ENCODE measurements at regions not wholly inside any gene's neighbourhood (a gene's known extent, or its start where the extent isn't known, plus 50 kb on each side); places are given as distances from the start of the nearest gene placed in this dataset.
A peak's percentile ranks its signal among the peaks of the same experiment; 100 is the strongest.
"Not testable (repeated sequence)": the region's sequence is repeated elsewhere in the genome, so short reads cannot be mapped to it uniquely, and the experiment has no call there.

- no peak for DNase-seq
- Histone ChIP-seq H3K9me3 (peaks cover 0 to 10% (median 0%) of the 10 kb centered on the region in 8 donors), H3K4me1 (no peaks in the 10 kb centered on the region), H3K4me3 (no peak overlapping the region), H3K27me3 (replicated peaks in 1 of 7) (no peaks in the 10 kb centered on the region), H3K36me3 (no peaks in the 10 kb centered on the region), H3K27ac (no peak overlapping the region)
- TF ChIP-seq POLR2AphosphoS5 (IDR thresholded peaks at IDR 0.05) = no peak
- TF ChIP-seq, protein P1, sequence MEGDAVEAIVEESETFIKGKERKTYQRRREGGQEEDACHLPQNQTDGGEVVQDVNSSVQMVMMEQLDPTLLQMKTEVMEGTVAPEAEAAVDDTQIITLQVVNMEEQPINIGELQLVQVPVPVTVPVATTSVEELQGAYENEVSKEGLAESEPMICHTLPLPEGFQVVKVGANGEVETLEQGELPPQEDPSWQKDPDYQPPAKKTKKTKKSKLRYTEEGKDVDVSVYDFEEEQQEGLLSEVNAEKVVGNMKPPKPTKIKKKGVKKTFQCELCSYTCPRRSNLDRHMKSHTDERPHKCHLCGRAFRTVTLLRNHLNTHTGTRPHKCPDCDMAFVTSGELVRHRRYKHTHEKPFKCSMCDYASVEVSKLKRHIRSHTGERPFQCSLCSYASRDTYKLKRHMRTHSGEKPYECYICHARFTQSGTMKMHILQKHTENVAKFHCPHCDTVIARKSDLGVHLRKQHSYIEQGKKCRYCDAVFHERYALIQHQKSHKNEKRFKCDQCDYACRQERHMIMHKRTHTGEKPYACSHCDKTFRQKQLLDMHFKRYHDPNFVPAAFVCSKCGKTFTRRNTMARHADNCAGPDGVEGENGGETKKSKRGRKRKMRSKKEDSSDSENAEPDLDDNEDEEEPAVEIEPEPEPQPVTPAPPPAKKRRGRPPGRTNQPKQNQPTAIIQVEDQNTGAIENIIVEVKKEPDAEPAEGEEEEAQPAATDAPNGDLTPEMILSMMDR (IDR thresholded peaks at IDR 0.05 in 8 of 11, conservative IDR thresholded peaks at IDR 0.05 in 3 of 11) = no peak
- TF ChIP-seq POLR2A (IDR thresholded peaks at IDR 0.05) = no peak
- intact Hi-C loops (cut with DNase I; ENCODE audit: low total_unique reads) = no loop called here
Observed at GRCh38 chr5:118407958-118408357, 580.4 kb downstream of the DTWD2 start.

DNA sequence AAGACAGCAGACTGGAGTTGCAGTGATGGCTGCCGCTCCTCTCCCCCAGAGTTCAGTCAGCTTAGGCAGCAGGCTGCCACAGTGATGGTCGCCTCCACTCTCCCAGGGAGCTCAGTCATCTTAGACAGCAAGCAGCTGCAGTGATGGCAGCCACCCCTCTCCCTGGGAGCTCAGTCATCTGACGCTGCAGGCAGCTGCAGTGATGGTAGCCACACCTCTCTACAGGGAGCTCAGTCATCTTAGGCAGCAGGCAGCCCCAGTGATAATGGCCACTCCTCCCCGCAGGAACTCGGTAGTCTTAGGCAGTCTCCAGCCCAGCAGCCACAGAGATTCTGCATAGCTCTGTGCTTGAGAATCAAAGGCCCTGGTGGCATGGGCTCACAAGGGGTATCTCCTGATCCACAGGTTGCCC, 582.7 kb downstream of the DTWD2 start:
- 69 to 90% (median 76%) methylated on average over 3 to 5 of the region's 5 CpGs; no CpG with 5 or more reads in 1 of the 5 donors for WGBS, 5 donors
- peaks cover 0 to 26% (median 4%) of the 10 kb centered on the region in 8 donors for H3K9me3 ChIP-seq
- intact Hi-C loops (cut with DNase I; ENCODE audit: low total_unique reads) = no loop called here

GRCh38 chr5:118397236-118397635, 591.1 kb downstream of the DTWD2 start:
- TF ChIP-seq POLR2AphosphoS5 (IDR thresholded peaks at IDR 0.05) (no peak), POLR2A (IDR thresholded peaks at IDR 0.05) (no peak)
- TF ChIP-seq, protein P1 (IDR thresholded peaks at IDR 0.05 in 8 of 11, conservative IDR thresholded peaks at IDR 0.05 in 3 of 11) = no peak
- Histone ChIP-seq H3K4me3 (no peak overlapping the region), H3K27me3 (replicated peaks in 1 of 7) (no peaks in the 10 kb centered on the region), H3K36me3 (no peaks in the 10 kb centered on the region), H3K9me3 (peaks cover 0 to 19% (median 4%) of the 10 kb centered on the region in 8 donors), H3K27ac (no peak overlapping the region), H3K4me1 (no peaks in the 10 kb centered on the region)
- intact Hi-C loops (cut with DNase I; ENCODE audit: low total_unique reads) = no loop called here
- 67 to 79% (median 72%) methylated on average over 4 of the region's 4 CpGs for WGBS, 5 donors
- no peak for DNase-seq

More for the DNA sequence above, 582.7 kb downstream of the DTWD2 start:
- H3K27me3 ChIP-seq (replicated peaks in 1 of 7) = no peaks in the 10 kb centered on the region
- peak; percentile 66 for DNase-seq
- no peak overlapping the region for H3K27ac ChIP-seq
- H3K4me1 ChIP-seq = no peaks in the 10 kb centered on the region
- no peak overlapping the region for H3K4me3 ChIP-seq
- H3K36me3 ChIP-seq = no peaks in the 10 kb centered on the region
- TF ChIP-seq POLR2AphosphoS5 (IDR thresholded peaks at IDR 0.05) = no peak
- no peak for TF ChIP-seq POLR2A (IDR thresholded peaks at IDR 0.05)
- TF ChIP-seq, protein P1 (IDR thresholded peaks at IDR 0.05 in 8 of 11, conservative IDR thresholded peaks at IDR 0.05 in 3 of 11) = no peak

DNA sequence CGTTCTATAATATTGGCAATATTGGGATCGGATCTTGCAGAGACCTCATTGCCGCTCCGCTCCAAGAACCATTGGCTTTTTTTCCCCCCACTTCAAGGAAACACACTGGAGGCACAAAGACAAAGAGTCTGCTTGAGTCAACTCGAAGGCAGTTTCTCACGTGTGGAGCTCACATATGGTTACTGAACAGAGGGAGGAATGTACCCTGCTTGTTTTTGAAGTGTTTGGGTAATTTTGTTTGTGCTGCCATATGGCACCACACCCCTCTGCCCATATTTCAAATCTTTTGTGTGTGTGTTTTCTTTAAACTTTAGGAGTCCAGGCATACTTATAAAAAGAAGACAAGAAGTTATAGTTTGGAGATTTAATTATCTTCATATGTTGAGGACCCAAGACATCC, 595.9 kb downstream of the DTWD2 start:
- H3K36me3 ChIP-seq = no peaks in the 10 kb centered on the region
- WGBS, 5 donors = 79 to 87% (median 84%) methylated on average over 6 of the region's 6 CpGs
- intact Hi-C loops (cut with DNase I; ENCODE audit: low total_unique reads) = no loop called here
- no peak overlapping the region for H3K27ac ChIP-seq
- no peak for DNase-seq
- no peaks in the 10 kb centered on the region for H3K27me3 ChIP-seq (replicated peaks in 1 of 7)
- TF ChIP-seq POLR2A (IDR thresholded peaks at IDR 0.05) (no peak), POLR2AphosphoS5 (IDR thresholded peaks at IDR 0.05) (no peak)
- TF ChIP-seq, protein P1 (IDR thresholded peaks at IDR 0.05 in 8 of 11, conservative IDR thresholded peaks at IDR 0.05 in 3 of 11) = no peak
- no peak overlapping the region for H3K4me3 ChIP-seq
- H3K4me1 ChIP-seq = no peaks in the 10 kb centered on the region
- peaks cover 0 to 17% (median 9%) of the 10 kb centered on the region in 8 donors for H3K9me3 ChIP-seq

GRCh38 chr5:118382931-118383330, 605.4 kb downstream of the DTWD2 start:
- H3K27me3 ChIP-seq (replicated peaks in 1 of 7); H3K27ac ChIP-seq; intact Hi-C loops (cut with DNase I; ENCODE audit: low total_unique reads); H3K4me1 ChIP-seq; DNase-seq; H3K36me3 ChIP-seq; H3K4me3 ChIP-seq: not testable (repeated sequence)
- H3K9me3 ChIP-seq = peaks cover 0 to 45% (median 15%) of the 10 kb centered on the region in 8 donors
- 90 to 95% (median 92%) methylated on average over 12 to 15 of the region's 15 CpGs for WGBS, 5 donors

Data from spleen (tissue), 11 donors.